ENCODE measurements at regions not wholly inside any gene's neighbourhood (a gene's known extent, or its start where the extent isn't known, plus 50 kb on each side); places are given as distances from the start of the nearest gene placed in this dataset.

GRCh38 chr2:111227716-111228141 lies 107.0 kb downstream of the BCL2L11 start:
- Histone ChIP-seq H3K36me3 (ENCODE audit: control insufficient read depth in 2 of 2, extremely low read depth in 1 of 2, insufficient read depth in 2 of 2, low read length in 2 of 2) (no peaks in the 10 kb centered on the region), H3K4me1 (ENCODE audit: control insufficient read depth, extremely low read depth, insufficient read depth, low read length) (no peaks in the 10 kb centered on the region), H3K79me2 (ENCODE audit: control insufficient read depth, insufficient read depth, low read length) (no peaks in the 10 kb centered on the region), H3K9me1 (replicated peaks; ENCODE audit: control insufficient read depth, extremely low read depth, insufficient read depth, low read length) (no peaks in the 10 kb centered on the region), H3K9me3 (replicated peaks; ENCODE audit: control insufficient read depth, insufficient read depth, low read length) (no peaks in the 10 kb centered on the region), H3K4me3 (replicated peaks in 1 of 3; ENCODE audit: insufficient read depth in 1 of 3, low read depth in 1 of 3, low read length in 3 of 3) (no peak overlapping the region), H4K20me1 (replicated peaks; ENCODE audit: control insufficient read depth, extremely low read depth, insufficient read depth, low read length) (no peaks in the 10 kb centered on the region), H3K4me2 (ENCODE audit: insufficient read depth, low read length) (no peak overlapping the region), H3K9ac (replicated peaks; ENCODE audit: extremely low read depth, insufficient read depth, low read length) (no peak overlapping the region), H3K27ac (ENCODE audit: insufficient read depth, low read depth, low read length) (no peak overlapping the region), H3K27me3 (ENCODE audit: control insufficient read depth in 2 of 2, insufficient read depth in 2 of 2, low read length in 2 of 2) (no peaks in the 10 kb centered on the region), H2AFZ (ENCODE audit: low read depth, low read length) (no peak overlapping the region)
- FAIRE-seq (no peak), DNase-seq (ENCODE audit: low read depth, low spot score) (no peak)
- BruUV-seq (replicated peaks): no TSS peak
- TF ChIP-seq EZH2 (IDR thresholded peaks at IDR 0.05; ENCODE audit: borderline replicate concordance, low read depth, low read length, severe bottlenecking): no peak
- TF ChIP-seq POLR2AphosphoS5 (IDR thresholded peaks at IDR 0.05; ENCODE audit: insufficient read depth, low read depth, low read length): no peak
- no peak for TF ChIP-seq MYC (IDR thresholded peaks at IDR 0.05; ENCODE audit: low read depth, low read length)
- no peak for TF ChIP-seq GATA2 (IDR thresholded peaks at IDR 0.05; ENCODE audit: insufficient read depth, insufficient read length, low read depth, low read length)
- TF ChIP-seq POLR2A (IDR thresholded peaks at IDR 0.05; ENCODE audit: low read depth, low read length): no peak
- TF ChIP-seq FOS (IDR thresholded peaks at IDR 0.05; ENCODE audit: borderline replicate concordance, insufficient read depth, low read length): no peak
- TF ChIP-seq MAX (IDR thresholded peaks at IDR 0.05; ENCODE audit: insufficient read depth, insufficient read length): no peak
- TF ChIP-seq JUN (IDR thresholded peaks at IDR 0.05; ENCODE audit: borderline replicate concordance, insufficient read depth, insufficient read length, low read depth): no peak
- TF ChIP-seq CTCF (IDR thresholded peaks at IDR 0.05; ENCODE audit: extremely low read depth in 1 of 2, insufficient read depth in 1 of 2, low read depth in 1 of 2, low read length in 2 of 2): no peak
- ChIA-PET CTCF (interaction anchor here (0.5 kb wide), 1 partner anchor 38 kb away, joined by 4 read pairs; no protein-coding TSS in a partner anchor), POLR2A (no interaction called here)
- intact Hi-C loops (cut with micrococcal nuclease) (no loop called here), dilution Hi-C loops (cut with MboI; ENCODE audit: extremely low pct_ligation_motif_present, low sequenced_read_pairs) (no loop called here)
